Ascending aorta (tissue), 2 donors: ENCODE measurements at regions not wholly inside any gene's neighbourhood (a gene's known extent, or its start where the extent isn't known, plus 50 kb on each side); places are given as distances from the start of the nearest gene placed in this dataset.
"Not testable (repeated sequence)": the region's sequence is repeated elsewhere in the genome, so short reads cannot be mapped to it uniquely, and the experiment has no call there.

Source experiments
- DNase-seq, 2 donors: peaks; one replicate each; pipeline ENCODE4 v3.0.0-alpha.2; 2019; ENCODE audit warnings: low spot score in 2 of 2
- H3K27ac ChIP-seq, 2 donors: fragments of 200-600 bp; sonication (generic); one replicate each; pipeline ENCODE4 v1.5.1; 2016 to 2017; ENCODE audit warnings: mild to moderate bottlenecking in 1 of 2
- H3K27me3 ChIP-seq: fragments of 200-600 bp; sonication (generic); one replicate; pipeline ENCODE4 v1.5.1; 2017
- H3K36me3 ChIP-seq, 2 donors: fragments of 200-600 bp; sonication (generic); one replicate each; pipeline ENCODE4 v1.5.1; 2016
- H3K4me1 ChIP-seq, 2 donors: fragments of 200-600 bp; sonication (generic); one replicate each; pipeline ENCODE4 v1.5.1; 2016 to 2017; ENCODE audit warnings: mild to moderate bottlenecking in 1 of 2
- H3K4me3 ChIP-seq, 2 donors: fragments of 200-600 bp; sonication (generic); one replicate each; pipeline ENCODE4 v1.5.1; 2016 to 2017; ENCODE audit warnings: mild to moderate bottlenecking in 1 of 2
- H3K9me3 ChIP-seq, 2 donors: fragments of 200-600 bp; sonication (generic); one replicate each; pipeline ENCODE4 v1.5.1; 2016
- CTCF ChIP-seq, 3 experiments: fragments of 200-600 bp in 2 of 3; fragments of 450-650 bp in 1 of 3; sonication (generic) in 2 of 3; IDR thresholded peaks; one replicate each; pipeline ENCODE4 v1.5.1; 2016 to 2019; ENCODE audit warnings: antibody characterized with exemption in 3 of 3, mild to moderate bottlenecking in 1 of 3, moderate library complexity in 1 of 3
- intact Hi-C: fragments of 100-400 bp; cut with DNase I; formaldehyde crosslinking; loops from one replicate; pipeline ENCODE4 v1.15.1; 2023

DNA sequence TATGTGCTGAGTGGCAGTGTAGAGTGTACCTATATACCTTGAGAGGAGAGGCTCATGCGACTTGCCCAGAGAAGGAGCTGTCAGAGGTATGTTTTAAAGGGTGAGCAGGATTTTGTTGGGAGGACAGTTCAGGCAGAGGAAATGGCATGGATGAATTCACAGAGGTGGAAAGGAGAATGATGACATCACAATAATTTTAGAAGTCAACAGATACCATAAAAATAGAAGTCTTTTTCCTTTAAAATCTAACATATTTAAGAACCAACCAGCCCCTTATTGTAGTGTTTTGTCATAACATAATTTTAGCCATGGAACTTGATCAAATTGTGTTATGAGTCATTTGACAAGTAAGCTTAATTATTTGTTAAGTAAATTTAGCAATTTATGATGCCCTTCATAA lies 538.1 kb upstream of the GYPC start:
- no peaks in the 10 kb centered on the region for H3K9me3 ChIP-seq
- no peak for TF ChIP-seq CTCF (IDR thresholded peaks at IDR 0.05)
- intact Hi-C loops = no loop called here

DNA sequence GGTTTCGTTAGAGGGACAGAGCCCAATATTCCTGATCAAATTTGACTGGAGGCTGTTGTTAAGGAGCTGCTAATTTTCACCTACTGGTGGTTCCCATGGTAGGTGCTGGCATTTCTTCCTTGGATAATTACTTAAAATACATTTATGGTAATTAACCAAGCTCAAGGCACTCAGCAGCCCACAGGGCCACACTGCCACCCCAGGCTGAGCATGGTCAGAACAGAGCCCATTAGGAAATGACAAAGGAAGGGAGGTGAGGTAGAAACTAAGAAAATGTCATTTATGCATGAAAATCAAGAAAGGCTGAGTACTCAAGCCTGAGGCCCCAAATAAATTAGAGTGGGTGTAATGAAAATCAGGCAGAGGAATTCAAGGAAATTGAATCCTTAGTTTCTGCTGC lies 510.2 kb upstream of the GYPC start:
- TF ChIP-seq CTCF (IDR thresholded peaks at IDR 0.05) = no peak
- no peak for DNase-seq
- H3K4me3 ChIP-seq = no peak overlapping the region
- no peaks in the 10 kb centered on the region for H3K4me1 ChIP-seq
- no peaks in the 10 kb centered on the region for H3K36me3 ChIP-seq
- H3K27me3 ChIP-seq = no peaks in the 10 kb centered on the region
- H3K9me3 ChIP-seq = no peaks in the 10 kb centered on the region
- no peak overlapping the region for H3K27ac ChIP-seq
- intact Hi-C loops = no loop called here

More for the DNA sequence above, 538.1 kb upstream of the GYPC start:
- Histone ChIP-seq H3K36me3 (no peaks in the 10 kb centered on the region), H3K27ac (no peak overlapping the region), H3K27me3 (no peaks in the 10 kb centered on the region), H3K4me1 (no peaks in the 10 kb centered on the region), H3K4me3 (no peak overlapping the region)
- DNase-seq = no peak

DNA sequence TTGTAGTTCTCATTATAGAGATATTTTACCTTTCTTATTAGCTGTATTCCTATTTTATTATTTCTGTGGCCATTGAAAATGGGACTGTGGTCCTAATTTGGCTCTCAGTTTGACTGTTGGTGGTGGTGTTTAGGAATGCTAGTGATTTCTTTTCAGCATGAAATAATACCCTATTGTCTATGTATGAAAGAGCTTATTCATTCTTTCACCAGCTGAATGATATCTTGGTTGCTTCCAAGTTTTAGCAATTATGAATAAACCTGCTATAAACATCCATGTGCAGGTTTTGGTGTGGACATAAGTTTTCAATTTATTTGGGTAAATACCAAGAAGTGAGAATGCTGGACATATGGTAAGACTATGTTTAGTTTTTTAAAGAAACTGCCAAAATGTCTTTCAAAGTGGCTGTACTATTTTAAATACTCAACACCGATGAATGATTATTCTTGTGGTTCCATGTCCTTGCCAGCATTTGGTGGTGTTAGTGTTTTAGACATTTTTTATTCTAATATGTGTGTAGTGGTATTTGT lies 501.6 kb upstream of the GYPC start:
- no peaks in the 10 kb centered on the region for H3K4me1 ChIP-seq
- DNase-seq = no peak
- intact Hi-C loops = no loop called here
- no peak overlapping the region for H3K4me3 ChIP-seq
- no peak overlapping the region for H3K27ac ChIP-seq
- no peak for TF ChIP-seq CTCF (IDR thresholded peaks at IDR 0.05)
- H3K9me3 ChIP-seq = no peaks in the 10 kb centered on the region
- H3K27me3 ChIP-seq = no peaks in the 10 kb centered on the region
- no peaks in the 10 kb centered on the region for H3K36me3 ChIP-seq

GRCh38 chr2:126160950-126161349 lies 495.0 kb upstream of the GYPC start:
- DNase-seq, H3K9me3 ChIP-seq, H3K27me3 ChIP-seq, H3K27ac ChIP-seq, H3K4me3 ChIP-seq, H3K36me3 ChIP-seq, H3K4me1 ChIP-seq, intact Hi-C loops: not testable (repeated sequence)

DNA sequence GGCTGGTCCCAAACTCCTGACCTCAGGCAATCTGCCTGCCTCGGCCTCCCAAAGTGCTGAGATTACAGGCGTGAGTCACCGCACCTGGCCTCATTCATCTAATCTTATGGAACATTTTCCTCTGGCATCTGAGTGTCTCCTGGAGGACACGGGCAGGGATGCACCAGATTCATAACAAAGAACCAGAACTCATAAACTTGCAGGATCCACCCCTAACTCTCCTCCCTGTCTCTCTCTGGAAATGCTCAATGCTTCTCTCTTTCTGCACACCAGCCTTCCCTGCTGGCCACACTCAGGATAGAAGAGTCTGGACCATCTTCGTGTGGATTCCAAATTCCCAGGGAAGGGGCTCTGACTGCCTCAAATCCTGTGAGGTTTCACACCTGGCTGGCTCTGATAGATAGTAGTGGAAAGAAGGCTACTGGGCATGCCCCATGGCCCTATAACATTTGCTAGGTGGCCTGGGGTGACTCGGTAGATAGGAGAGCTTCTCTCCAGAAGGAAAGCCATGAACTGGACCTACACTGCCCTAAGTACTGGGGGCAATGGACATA lies 483.2 kb upstream of the GYPC start:
- Histone ChIP-seq H3K36me3 (no peaks in the 10 kb centered on the region), H3K9me3 (no peaks in the 10 kb centered on the region), H3K4me3 (no peak overlapping the region), H3K4me1 (no peaks in the 10 kb centered on the region), H3K27ac (no peak overlapping the region), H3K27me3 (no peaks in the 10 kb centered on the region)
- intact Hi-C loops = no loop called here
- DNase-seq = no peak
- TF ChIP-seq CTCF (IDR thresholded peaks at IDR 0.05) = no peak

- no peaks in the 10 kb centered on the region for H3K36me3 ChIP-seq
- DNase-seq = no peak
- H3K4me3 ChIP-seq = no peak overlapping the region
- no peak overlapping the region for H3K27ac ChIP-seq
- intact Hi-C loops = no loop called here
- no peaks in the 10 kb centered on the region for H3K9me3 ChIP-seq
- no peaks in the 10 kb centered on the region for H3K4me1 ChIP-seq
- H3K27me3 ChIP-seq = no peaks in the 10 kb centered on the region
- TF ChIP-seq CTCF (IDR thresholded peaks at IDR 0.05) = no peak
Measured at GRCh38 chr2:126175222-126175621, 480.7 kb upstream of the GYPC start.
